DMS53 treated with DMSO at 0.1 percent for 48 hours (cell line): ENCODE measurements at regions not wholly inside any gene's neighbourhood (a gene's known extent, or its start where the extent isn't known, plus 50 kb on each side); places are given as distances from the start of the nearest gene placed in this dataset.

ENCODE experiments used
- DNase-seq: peaks from one replicate; lab custom pipeline; 2025; ENCODE audit not compliant: unreplicated experiment; lab: John Stamatoyannopoulos, UW

DNA sequence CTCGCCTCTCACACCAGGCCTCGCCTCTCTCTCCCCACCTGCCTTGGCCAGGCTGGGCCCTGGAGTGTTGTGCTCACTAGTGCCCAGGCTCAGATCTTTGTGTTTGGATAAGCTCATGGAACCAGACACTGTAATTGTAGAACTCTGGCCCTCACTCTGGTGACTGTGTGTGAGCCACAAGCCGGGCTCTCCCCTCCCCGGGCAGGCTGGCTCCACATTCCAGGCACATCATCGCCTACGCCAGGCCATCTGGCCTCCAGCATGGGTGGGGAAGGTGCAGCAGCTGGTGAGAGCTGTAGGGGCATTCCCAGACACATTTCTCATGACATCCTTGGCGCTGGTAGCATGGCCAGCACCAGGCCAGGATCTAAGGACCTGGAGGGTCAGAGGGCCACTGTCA lies 202.3 kb downstream of the RAB11FIP4 start:
- DNase-seq: no peak

DNA sequence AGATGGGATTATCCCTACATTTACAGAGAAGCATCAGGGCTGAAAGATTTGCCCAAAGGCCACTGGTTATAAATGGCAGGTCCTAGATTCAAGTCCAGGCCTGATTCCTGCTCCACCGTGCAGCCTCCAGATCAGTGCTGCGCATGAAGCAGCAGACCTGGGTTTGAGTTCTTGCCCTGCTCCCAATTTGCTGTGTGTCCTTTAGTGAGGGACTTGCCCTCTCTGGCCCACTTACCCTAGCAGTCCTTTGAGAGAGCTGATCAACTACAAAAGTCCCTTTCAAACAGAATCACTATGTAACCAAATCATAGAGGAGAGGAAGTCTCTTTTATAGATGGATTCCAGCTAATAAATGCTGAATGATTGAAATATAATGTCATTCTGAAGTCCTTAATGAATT lies 200.4 kb downstream of the RAB11FIP4 start:
- DNase-seq: no peak

DNA sequence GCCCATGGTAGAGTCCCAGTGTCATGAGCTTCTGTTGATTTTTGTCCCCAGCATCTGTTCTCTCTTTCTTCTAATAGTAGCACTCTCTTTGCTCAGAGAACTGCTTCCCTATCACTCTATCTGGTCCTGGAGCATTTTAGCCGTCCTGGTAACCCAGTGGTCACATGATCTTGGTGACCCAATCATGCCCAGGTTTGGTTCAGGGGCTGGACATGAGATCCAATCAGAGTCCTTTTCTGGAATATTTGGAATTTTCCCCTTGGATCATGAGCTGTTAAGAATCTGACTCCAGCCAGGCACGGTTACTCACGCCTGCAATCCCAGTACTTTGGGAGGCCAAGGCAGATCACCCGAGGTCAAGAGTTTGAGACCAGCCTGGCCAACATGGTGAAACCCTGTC lies 197.0 kb downstream of the RAB11FIP4 start:
- DNase-seq: no peak

DNA sequence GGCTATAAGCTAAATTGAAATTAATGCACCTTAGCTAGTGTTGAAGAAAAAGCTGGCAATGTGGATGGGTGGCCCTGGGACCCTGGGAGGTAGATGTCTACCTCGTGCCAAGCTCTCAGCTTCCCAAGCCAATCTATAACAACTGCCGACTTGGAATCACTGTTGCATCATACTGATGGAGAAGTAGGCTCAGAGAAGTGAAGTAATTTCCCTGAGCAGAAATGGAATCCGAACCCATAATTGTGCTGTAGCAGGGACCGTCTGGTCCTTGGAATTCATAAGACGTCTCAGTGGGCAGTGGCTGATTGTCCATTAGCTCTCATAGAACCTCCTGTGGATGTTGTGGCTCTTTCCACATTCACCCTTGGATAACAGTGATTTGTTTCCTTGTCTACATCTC lies 196.6 kb downstream of the RAB11FIP4 start:
- no peak for DNase-seq
